Naive thymus-derived CD4-positive, alpha-beta T cell (primary cell): ENCODE measurements at regions not wholly inside any gene's neighbourhood (a gene's known extent, or its start where the extent isn't known, plus 50 kb on each side); places are given as distances from the start of the nearest gene placed in this dataset.
"Not testable (repeated sequence)": the region's sequence is repeated elsewhere in the genome, so short reads cannot be mapped to it uniquely, and the experiment has no call there.

ENCODE experiments used
- ATAC-seq: fragments of 150-1000 bp; cut with Tn5 transposase; 2 replicates; pipeline ENCODE4 v1.10.0; 2021; ENCODE audit warnings: mild to moderate bottlenecking, moderate library complexity
- CTCF ChIA-PET: fragments of 350-600 bp; sonication (Branson Sonifier 250); formaldehyde crosslinking; loops from one replicate; lab custom pipeline; 2021; ENCODE audit warnings: antibody characterized with exemption; lab: Charles Lee
- POLR2A ChIA-PET: fragments of 350-600 bp; sonication (Branson Sonifier 250); formaldehyde crosslinking; loops from one replicate; lab custom pipeline; 2021; ENCODE audit warnings: antibody characterized with exemption, inconsistent platforms; lab: Charles Lee
- DNase-seq, 9 donors: peaks; one replicate each; pipeline versions ENCODE4 v3.0.0 to v3.0.0-alpha.2; 2020 to 2022; ENCODE audit warnings: mixed read lengths in 1 of 9
- H3K27ac ChIP-seq: one replicate; pipeline ENCODE4 v1.7.0; 2013; ENCODE audit warnings: mild to moderate bottlenecking, low read depth, low read length, moderate library complexity
- H3K27me3 ChIP-seq, 2 donors: one replicate each; pipeline ENCODE4 v1.7.0; 2013; ENCODE audit warnings: low read length in 2 of 2, mild to moderate bottlenecking in 2 of 2, moderate library complexity in 2 of 2; ENCODE audit not compliant: control insufficient read depth in 2 of 2, insufficient read depth in 2 of 2
- H3K36me3 ChIP-seq, 3 experiments: 1 replicate in 2 of 3; 2 replicates in 1 of 3; pipeline ENCODE4 v1.7.0; 2013; ENCODE audit warnings: low read length in 3 of 3, mild to moderate bottlenecking in 3 of 3, moderate library complexity in 1 of 3; ENCODE audit not compliant: insufficient read depth in 3 of 3, control insufficient read depth in 2 of 3
- H3K4me1 ChIP-seq, 2 donors: one replicate each; pipeline ENCODE4 v1.7.0; 2013; ENCODE audit warnings: low read length in 2 of 2, mild to moderate bottlenecking in 2 of 2, moderate library complexity in 1 of 2; ENCODE audit not compliant: control insufficient read depth in 2 of 2, insufficient read depth in 2 of 2
- H3K4me3 ChIP-seq: 2 replicates; pipeline ENCODE4 v1.7.0; 2013; ENCODE audit warnings: mild to moderate bottlenecking, low read length
- H3K9me3 ChIP-seq, 3 experiments: 1 replicate in 2 of 3; 2 replicates in 1 of 3; pipeline ENCODE4 v1.7.0; 2013; ENCODE audit warnings: low read length in 3 of 3; ENCODE audit not compliant: control insufficient read depth in 2 of 3
- H3K27ac Mint-ChIP-seq, 9 donors: one replicate each; pipeline ENCODE4 v1.8.0; 2020 to 2022; ENCODE audit warnings: mixed read lengths in 9 of 9, mild to moderate bottlenecking in 8 of 9, moderate library complexity in 5 of 9, inconsistent platforms in 2 of 9
- H3K27me3 Mint-ChIP-seq, 5 donors: one replicate each; pipeline ENCODE4 v1.8.0; 2021 to 2022; ENCODE audit warnings: mixed read lengths in 5 of 5, mild to moderate bottlenecking in 1 of 5
- H3K36me3 Mint-ChIP-seq, 5 donors: one replicate each; pipeline ENCODE4 v1.8.0; 2020 to 2022; ENCODE audit warnings: mixed read lengths in 5 of 5, mild to moderate bottlenecking in 3 of 5, inconsistent platforms in 1 of 5
- H3K4me1 Mint-ChIP-seq, 7 donors: one replicate each; pipeline ENCODE4 v1.8.0; 2020 to 2022; ENCODE audit warnings: mixed read lengths in 7 of 7, mild to moderate bottlenecking in 3 of 7, inconsistent platforms in 1 of 7
- H3K4me3 Mint-ChIP-seq, 10 donors: one replicate each; pipeline ENCODE4 v1.8.0; 2020 to 2022; ENCODE audit warnings: mild to moderate bottlenecking in 10 of 10, mixed read lengths in 10 of 10, moderate library complexity in 6 of 10, inconsistent platforms in 2 of 10
- H3K9me3 Mint-ChIP-seq, 11 donors: one replicate each; pipeline ENCODE4 v1.8.0; 2020 to 2022; ENCODE audit warnings: mixed read lengths in 11 of 11, mild to moderate bottlenecking in 4 of 11, inconsistent platforms in 1 of 11, moderate library complexity in 1 of 11
- intact Hi-C, 2 donors: fragments of 100-400 bp; cut with micrococcal nuclease; formaldehyde crosslinking; loops; one replicate each; pipeline ENCODE4 v1.15.1; 2023

DNA sequence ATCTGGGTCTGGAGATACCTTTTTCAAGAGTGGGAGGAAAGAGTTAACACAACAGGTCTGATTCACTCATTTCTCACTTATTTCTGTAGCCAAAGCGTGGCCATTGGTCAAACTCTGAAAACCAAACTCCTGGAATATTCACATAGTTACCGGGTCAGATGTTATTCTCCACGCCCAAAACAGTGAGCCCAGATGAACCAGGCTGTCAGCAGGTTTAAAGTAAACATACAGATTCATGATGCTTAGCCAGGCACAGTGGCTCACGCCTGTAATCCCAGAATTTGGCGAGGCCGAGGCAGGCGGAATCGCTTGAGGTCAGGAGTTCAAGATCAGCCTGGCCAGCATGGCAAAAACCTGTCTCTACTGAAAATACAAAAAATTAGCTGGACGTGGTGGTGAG lies 126.1 kb downstream of the SEPTIN7 start:
- ATAC-seq, H3K9me3 Mint-ChIP-seq, CTCF ChIA-PET, DNase-seq, H3K27ac Mint-ChIP-seq, H3K4me3 Mint-ChIP-seq, H3K4me1 ChIP-seq, H3K27me3 Mint-ChIP-seq, intact Hi-C loops, H3K4me3 ChIP-seq, H3K4me1 Mint-ChIP-seq, H3K36me3 Mint-ChIP-seq, H3K27ac ChIP-seq, POLR2A ChIA-PET, H3K36me3 ChIP-seq, H3K9me3 ChIP-seq, H3K27me3 ChIP-seq: not testable (repeated sequence)

GRCh38 chr7:35931134-35931533 lies 130.3 kb downstream of the SEPTIN7 start:
- CTCF ChIA-PET, H3K4me3 ChIP-seq, H3K27ac Mint-ChIP-seq, H3K4me1 ChIP-seq, H3K27me3 ChIP-seq, H3K9me3 ChIP-seq, H3K36me3 Mint-ChIP-seq, H3K9me3 Mint-ChIP-seq, H3K27ac ChIP-seq, H3K36me3 ChIP-seq, POLR2A ChIA-PET, DNase-seq, H3K4me1 Mint-ChIP-seq, H3K27me3 Mint-ChIP-seq, intact Hi-C loops, ATAC-seq, H3K4me3 Mint-ChIP-seq: not testable (repeated sequence)

DNA sequence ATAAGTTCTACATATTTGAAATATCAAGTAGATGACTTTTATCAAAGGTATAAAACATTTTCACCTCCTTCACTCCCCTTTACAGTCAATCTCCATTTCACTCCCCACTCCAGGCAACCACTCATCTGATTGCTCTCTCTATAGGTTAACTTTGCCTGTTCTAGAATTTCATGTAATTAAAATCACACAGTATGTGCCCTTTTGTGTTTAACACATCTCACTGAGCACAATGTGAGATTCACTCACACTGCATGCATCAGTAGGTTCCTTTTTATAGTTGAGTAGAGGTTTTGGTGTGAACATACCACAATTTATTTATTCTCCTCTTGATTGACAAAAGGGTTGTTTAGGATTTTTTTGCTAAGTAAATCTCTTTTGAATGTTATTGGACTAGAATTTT lies 130.7 kb downstream of the SEPTIN7 start:
- H3K4me1 ChIP-seq, ATAC-seq, H3K27me3 Mint-ChIP-seq, H3K4me3 Mint-ChIP-seq, H3K36me3 Mint-ChIP-seq, H3K27me3 ChIP-seq, H3K36me3 ChIP-seq, H3K9me3 Mint-ChIP-seq, H3K27ac ChIP-seq, CTCF ChIA-PET, intact Hi-C loops, H3K4me1 Mint-ChIP-seq, H3K9me3 ChIP-seq, H3K4me3 ChIP-seq, POLR2A ChIA-PET, DNase-seq: not testable (repeated sequence)
- H3K27ac Mint-ChIP-seq, result peak overlapping the region in 1 of 9 donors; percentile 23

GRCh38 chr7:35940695-35941094 lies 139.8 kb downstream of the SEPTIN7 start:
- H3K27ac ChIP-seq, H3K36me3 ChIP-seq, H3K4me1 Mint-ChIP-seq, H3K36me3 Mint-ChIP-seq, H3K4me3 Mint-ChIP-seq, DNase-seq, H3K4me1 ChIP-seq, POLR2A ChIA-PET, CTCF ChIA-PET, ATAC-seq, intact Hi-C loops, H3K27me3 ChIP-seq, H3K9me3 ChIP-seq, H3K27me3 Mint-ChIP-seq, H3K4me3 ChIP-seq, H3K27ac Mint-ChIP-seq, H3K9me3 Mint-ChIP-seq: not testable (repeated sequence)

DNA sequence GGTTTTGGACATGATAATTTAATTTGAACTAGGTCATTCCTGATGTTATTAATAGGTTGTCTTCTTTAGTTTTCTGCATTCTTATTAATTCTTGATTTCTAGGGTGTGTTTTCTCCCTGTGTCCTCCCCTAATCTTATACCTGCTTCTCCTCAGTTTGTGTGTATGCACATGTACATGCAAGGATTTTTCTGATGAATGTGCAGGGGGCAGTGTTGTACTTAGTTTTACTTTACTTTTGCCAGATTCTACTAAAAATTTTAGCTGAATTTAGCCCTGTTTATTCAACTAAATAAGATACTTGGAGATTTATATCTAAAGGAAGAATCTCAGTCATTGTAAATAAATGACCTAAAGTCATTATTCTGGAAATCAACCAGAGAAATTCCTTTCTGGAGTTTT lies 144.8 kb downstream of the SEPTIN7 start:
- H3K4me1 Mint-ChIP-seq, H3K27ac ChIP-seq, H3K36me3 Mint-ChIP-seq, H3K9me3 Mint-ChIP-seq, intact Hi-C loops, DNase-seq, CTCF ChIA-PET, H3K9me3 ChIP-seq, H3K4me1 ChIP-seq, H3K4me3 Mint-ChIP-seq, H3K27ac Mint-ChIP-seq, ATAC-seq, H3K4me3 ChIP-seq, H3K27me3 ChIP-seq, H3K27me3 Mint-ChIP-seq, POLR2A ChIA-PET, H3K36me3 ChIP-seq: not testable (repeated sequence)

DNA sequence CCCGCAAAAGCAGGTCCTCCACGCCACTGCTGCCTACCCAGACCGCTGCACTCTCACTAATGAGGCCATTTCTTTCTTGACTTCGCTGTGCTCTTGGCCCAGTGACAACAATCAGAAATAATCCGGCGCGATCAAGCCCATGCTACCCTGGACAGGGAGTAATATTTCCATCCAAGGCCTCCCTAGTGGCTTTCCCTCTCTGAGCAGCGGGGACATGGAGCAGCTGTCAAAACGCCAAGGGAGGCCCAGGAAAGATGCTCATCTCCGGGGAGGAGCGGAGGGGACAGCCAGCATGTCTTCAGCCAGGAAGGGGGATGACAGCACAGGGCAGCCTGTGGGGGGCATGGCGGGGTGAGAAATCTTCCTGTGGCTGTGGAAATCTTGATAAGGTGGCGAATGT lies 154.9 kb downstream of the SEPTIN7 start:
- H3K9me3 Mint-ChIP-seq, H3K4me1 ChIP-seq, H3K27ac Mint-ChIP-seq, ATAC-seq, H3K36me3 Mint-ChIP-seq, POLR2A ChIA-PET, intact Hi-C loops, H3K36me3 ChIP-seq, H3K27ac ChIP-seq, H3K9me3 ChIP-seq, DNase-seq, H3K27me3 ChIP-seq, H3K4me3 ChIP-seq, H3K4me1 Mint-ChIP-seq, CTCF ChIA-PET, H3K27me3 Mint-ChIP-seq, H3K4me3 Mint-ChIP-seq: not testable (repeated sequence)

- DNase-seq, H3K27me3 ChIP-seq, H3K9me3 Mint-ChIP-seq, intact Hi-C loops, H3K36me3 Mint-ChIP-seq, H3K4me1 Mint-ChIP-seq, H3K4me1 ChIP-seq, H3K4me3 Mint-ChIP-seq, POLR2A ChIA-PET, ATAC-seq, H3K27ac Mint-ChIP-seq, H3K9me3 ChIP-seq, H3K4me3 ChIP-seq, H3K27me3 Mint-ChIP-seq, H3K27ac ChIP-seq, CTCF ChIA-PET, H3K36me3 ChIP-seq: not testable (repeated sequence)
These were observed 156.1 kb downstream of the SEPTIN7 start for GRCh38 chr7:35956988-35957387.
